HG03097 (cell line): ENCODE measurements at regions not wholly inside any gene's neighbourhood (a gene's known extent, or its start where the extent isn't known, plus 50 kb on each side); places are given as distances from the start of the nearest gene placed in this dataset.
"Not testable (repeated sequence)": the region's sequence is repeated elsewhere in the genome, so short reads cannot be mapped to it uniquely, and the experiment has no call there.

Experiments
- ATAC-seq: cut with Tn5 transposase; IDR thresholded peaks from one replicate; pipeline ENCODE4 v1.9.1; 2021; ENCODE audit not compliant: unreplicated experiment, low FRiP score

DNA sequence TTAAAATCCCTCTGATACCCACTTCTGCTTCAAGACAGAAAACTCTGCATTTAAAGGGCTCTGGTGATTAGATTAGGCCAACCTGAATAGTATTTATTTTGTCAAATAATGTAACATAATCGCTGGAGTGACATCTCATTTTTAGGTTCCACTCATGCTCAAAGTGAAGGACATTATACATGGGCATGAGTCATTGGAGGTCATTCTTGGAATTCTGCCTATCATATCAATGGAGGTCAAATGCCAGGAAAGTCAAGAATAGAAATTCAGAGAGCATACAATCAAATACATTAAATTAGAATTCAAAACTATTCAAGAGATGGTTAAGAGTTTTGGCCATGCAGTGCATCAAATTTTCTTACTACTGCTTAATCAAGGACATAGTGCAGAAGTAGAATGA is 50.8 kb upstream of the PRSS1 start:
- ATAC-seq: no peak

DNA sequence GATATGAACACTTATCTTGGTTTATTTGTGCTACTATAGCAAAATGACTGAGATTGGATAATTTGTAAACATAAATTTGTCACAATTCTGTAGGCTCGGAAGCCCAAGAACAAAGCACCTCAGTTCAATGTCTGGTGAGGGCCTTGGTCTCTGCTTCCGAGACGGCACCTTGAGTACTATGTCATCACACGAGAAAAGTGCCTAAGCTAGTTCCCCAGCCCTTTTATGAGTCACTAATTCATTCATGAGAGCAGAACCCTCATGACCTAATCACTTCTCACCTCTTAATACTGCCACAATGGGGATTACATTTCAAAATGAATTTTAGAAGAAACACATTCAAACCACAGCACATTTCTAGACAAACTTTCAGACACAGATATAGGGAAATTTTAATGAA is 52.0 kb upstream of the PRSS1 start:
- ATAC-seq: no peak

DNA sequence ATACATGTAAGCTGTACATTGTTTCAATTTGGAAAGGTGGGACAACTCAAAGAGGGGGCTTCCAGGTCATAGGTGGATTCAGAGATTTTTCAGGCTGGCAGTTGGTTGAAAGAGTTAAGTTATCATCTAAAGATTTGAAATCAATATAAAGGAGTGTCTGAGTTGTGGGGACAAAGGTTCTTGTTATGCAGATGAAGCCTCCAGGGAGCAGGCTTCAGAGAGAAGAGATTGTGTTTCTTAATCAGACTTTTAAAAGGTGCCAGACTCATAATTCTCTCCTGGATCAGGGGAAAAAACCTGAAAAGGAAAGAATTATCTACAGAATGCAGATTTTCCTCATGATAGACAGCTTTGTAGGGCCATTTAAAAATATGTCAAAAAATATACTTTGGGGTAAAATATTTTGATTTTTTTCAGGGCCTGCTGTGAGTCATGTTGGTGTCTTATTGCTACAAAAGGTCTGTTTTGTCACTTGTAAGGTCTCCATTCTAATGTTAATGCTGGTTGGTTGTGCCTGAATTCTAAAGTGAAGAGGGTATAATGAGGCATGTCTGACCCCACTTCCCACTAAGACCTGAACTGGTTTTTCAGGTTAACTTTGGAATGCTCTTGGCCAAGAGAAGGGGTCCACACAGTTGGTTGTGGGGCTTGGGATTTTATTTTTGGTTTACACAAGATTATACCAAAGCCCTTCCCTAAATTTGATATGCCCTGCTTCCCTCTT is 52.7 kb upstream of the PRSS1 start:
- no peak for ATAC-seq

DNA sequence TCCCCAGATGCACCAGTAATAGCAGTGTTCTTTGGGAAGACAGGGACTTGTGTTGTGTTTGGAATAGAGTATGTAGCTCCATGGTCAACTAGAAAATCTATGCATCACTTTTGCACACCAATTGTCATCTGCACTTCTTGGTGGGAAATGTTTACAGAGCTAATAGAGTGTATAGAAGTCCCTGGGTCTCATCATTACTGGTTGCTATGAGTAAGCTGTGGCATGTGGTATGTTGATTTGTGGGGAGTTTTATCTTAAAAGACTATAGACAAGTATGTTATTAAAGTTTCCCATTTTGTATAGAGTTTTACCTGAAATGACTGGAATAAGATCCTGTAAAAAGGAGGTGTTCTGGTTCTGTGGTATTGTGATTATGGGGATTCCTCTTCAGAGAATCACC is 55.4 kb upstream of the PRSS1 start:
- no peak for ATAC-seq

DNA sequence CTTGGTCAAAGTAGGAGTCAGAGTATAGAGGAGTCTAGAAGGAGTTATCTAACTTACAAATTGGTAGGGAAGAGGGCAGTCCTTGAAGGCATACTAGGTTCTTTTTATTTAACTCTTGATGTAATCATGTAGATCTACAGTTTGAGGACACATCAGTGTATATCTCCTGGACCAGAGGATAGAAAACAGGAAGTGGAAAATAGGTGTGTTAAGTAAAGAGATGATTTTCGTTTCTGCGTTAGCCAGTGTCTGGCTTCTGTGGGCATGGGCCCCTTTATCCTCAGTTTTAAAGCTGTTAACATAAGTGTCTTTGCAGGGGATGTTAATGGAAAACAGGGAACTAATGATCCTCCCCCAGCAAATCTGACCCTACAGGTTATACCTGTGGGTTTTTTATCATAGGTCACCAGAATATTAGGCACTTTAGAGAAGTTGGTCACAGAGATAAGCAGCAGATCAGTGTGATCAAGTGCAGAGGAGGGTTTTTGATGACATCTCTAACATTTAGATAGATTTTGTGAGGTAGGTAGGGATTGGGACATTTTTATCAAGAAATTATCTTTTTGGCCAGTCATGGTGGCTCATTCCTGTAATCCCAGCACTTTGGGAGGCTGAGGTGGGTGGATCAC is 58.6 kb upstream of the PRSS1 start:
- ATAC-seq: no peak

DNA sequence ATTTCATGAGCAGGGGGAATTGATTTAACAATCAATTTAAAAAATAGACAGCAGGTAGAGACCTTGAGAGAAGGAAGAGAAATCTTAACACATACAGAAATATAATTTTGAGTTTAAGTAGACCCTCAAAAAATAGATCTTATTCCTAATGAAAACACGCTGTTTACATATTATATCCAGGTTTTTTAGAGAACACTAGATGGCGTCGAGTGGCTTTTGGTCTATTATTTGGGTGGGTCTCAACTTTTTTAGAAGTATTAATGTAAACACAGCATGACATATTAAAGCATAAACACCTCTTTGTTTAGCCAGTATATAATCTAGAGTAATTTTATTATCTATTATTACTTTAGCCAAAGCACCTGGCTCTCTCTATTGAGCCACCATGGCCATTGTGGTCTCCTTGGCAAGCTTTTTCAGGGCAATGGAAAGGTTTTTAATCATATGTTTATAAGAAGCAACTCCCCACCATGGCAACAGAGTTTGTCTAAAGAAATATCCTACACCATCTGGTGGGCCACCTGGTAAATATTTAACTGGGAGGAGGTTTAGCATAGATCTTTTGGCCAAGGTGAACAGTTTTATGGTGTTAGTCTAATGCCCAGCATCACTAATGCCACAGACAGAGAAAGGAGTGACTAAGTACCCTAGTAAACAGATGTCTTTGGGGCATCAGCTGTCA is 59.7 kb upstream of the PRSS1 start:
- ATAC-seq: no peak

DNA sequence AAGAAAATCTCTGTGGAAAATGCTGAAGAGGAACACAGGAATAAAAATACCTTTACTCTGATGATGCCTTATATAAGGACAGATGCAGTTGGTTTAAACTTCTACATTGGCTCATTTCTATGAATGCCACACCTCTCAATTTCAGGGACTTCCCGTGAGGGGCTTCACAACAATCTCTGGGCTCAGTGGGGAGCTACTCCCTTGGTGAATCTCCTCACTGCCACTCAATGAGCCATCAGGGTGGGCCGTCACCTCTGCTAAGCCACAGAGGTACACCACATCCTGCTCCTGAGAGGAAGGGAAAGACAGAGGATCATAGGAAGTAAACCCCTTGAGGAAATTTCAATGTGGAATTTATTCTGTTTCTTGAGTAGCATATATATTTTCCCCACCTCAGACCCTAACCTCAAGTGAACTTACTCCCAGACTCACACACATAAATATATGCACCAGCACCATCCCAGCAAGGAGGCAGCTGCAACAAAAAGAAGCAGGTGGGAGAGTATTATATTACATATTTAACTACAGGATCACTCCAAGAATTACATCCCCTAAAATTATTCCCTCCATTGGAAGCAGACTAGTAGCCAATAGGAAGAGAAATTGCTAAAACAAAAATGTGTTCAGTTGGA is 63.3 kb upstream of the PRSS1 start:
- no peak for ATAC-seq

DNA sequence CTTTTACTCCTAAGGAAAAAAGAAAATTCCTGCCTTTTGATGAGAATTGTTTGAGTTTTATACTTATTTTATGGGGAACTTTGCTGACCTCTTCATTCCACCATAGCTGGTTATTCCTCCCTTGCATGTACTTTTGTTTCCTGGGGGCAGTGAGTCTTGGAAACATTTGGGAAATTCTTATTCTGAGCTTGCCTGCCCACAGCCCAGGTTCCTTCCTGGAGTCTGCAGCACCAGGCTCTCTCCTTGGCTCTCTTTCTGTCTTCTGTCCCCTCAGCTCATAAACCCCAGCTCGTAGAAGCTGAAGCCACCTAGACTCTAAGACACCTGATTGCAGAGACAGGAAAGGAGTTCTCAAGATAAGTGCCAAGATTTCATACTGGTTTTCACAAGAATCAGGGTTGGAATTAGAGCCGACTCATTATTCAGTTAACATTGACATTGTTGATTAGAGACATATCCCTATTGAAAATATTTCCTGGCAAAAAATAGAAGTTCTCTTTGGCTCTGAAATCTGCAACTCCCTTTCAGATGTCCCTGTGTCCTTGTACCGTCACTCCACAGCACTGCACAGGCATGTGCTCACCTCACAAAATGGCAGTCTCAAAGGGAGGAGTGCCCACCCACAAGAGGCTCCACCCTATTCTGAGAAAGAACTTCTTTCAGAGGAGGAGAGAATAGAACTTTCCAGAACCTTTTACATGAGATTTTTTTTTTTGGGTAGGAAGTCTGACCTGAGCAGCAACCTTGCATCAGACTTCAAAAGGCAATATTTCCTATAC is 67.8 kb upstream of the PRSS1 start:
- no peak for ATAC-seq

DNA sequence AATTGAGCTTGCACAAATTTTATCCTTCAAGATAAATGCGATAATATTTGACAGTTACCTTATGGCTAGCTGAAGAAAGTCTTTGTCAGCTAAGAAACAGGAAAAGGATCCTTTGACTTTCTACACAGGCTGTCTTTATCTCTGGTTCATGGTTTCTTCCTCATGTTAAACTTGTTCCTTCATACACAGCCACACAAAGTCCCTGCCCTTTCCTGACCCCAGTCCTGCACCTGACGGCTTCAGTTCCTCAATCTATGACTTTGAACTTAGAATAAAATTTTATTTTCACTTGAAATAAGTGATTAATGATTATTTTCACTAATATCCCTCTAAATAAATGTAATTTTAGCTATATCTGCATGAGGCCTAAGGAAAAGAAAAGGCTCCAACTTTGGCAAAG is 77.8 kb upstream of the PRSS1 start:
- ATAC-seq: no peak

DNA sequence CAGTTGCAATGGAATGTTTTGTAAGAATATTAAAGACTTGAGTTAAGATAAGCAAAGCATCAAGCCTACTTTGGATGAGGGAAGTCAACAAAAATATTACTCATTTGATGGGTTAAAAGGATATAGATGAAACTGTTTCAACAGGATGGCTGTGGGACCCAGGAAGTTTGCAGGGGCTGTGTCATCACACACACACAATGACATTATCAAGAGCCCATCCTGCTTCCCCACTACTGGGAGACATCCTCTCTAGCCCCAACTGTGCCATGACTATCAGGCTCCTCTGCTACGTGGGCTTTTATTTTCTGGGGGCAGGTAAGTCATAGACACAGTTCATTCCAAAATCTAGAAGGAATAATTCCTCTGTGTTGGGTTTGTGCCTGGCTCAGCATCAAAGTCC is 78.8 kb upstream of the PRSS1 start:
- ATAC-seq: no peak

DNA sequence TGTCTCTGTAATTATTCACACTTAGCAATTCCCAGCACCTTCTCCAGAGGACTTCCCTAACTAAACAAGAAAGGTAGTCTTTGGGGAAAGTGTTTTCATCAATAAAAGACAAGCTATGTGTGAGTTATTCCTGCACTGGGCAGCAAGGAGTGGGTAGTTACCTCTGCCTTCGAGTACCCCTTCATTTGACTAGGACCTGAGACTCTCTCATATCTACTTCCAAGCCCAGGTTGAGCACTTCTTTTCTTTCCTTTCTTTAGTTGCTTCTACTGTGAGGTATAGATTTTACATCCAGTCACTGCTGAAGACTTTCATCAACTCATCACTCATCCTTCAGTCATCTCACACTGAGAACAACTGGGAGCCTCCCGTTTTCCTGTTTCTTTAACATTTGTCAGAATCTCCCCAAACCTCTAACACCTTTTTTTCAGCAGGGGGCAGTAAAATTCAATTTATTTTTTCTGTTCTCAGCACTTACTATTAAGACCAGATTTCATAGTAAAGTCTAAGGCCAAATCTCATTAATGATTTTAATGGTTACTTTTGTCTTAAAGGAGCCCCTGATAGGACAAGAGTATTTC is 80.1 kb upstream of the PRSS1 start:
- no peak for ATAC-seq

DNA sequence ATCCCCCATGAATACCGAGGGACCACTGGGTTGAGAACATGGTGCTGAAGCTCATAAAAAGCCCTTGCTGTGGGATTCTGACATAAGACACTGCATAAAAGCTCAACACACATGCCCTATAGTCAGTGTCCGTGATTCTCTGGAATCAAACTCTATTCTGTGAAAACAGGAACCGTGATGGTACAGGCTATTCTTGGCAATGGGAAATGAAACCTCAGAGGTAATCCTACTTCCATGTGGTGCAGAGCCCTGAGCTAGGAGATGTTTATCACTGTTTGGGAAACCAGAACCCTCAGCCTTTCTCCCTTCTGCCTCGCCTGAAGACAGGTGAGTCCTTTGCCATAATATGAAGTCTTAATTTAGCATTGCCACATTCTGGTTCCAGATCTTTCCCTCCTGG is 80.8 kb upstream of the PRSS1 start:
- ATAC-seq: no peak

DNA sequence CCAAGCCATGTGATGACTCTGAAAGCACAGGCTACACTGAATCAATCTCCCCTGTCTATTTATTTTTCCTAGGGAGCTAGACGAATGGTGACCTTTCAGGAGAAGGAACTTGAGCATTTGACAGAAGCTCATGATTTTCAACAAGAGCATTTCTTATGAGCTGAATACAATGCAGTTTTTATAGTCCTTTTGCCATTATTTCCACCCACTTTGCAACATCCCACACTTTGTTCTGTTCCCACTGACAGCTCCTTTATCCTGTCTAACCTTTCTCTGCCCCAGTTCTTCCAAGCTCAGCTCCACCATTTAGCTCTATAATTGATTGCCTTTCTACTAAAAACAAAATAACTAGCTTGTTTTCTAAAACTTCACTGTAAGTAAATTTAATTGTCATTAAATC is 91.9 kb upstream of the PRSS1 start:
- ATAC-seq: no peak

DNA sequence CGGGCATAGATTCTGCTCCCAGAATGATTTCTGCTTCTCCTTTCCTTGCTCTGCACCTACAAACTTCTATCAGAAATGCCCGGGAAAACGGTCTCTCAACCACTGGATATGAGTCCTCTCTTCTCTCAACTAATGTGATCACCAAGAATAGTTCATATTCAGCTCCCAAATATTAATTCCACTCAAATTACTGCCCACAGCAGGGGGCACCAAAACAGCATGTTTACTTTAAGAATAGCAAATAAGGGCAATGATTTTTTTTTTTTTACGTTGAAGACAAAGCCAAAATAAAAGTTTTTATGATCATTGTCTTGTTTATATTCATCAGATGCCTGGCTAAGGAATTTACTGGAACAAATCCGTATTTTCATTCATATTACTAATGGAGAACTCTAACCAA is 94.9 kb upstream of the PRSS1 start:
- no peak for ATAC-seq

DNA sequence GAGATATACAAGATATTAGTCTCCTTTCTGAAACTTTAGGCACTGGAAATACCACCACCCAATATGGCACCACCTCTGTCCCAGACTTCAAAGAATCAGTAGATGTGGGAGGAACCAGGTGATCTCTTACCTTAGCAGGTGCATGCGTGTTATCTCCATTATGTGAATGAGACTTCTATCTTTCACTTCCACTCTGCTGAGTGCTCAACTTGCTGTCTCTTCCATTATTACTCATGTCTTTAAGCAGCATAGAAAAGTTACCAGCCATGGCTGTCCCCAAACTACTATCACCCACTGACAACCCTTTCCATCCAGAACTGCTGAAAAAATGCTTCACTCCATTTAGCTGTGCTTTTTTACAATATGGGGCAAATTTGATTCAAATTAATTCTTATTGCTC is 101.5 kb upstream of the PRSS1 start:
- ATAC-seq: no peak

DNA sequence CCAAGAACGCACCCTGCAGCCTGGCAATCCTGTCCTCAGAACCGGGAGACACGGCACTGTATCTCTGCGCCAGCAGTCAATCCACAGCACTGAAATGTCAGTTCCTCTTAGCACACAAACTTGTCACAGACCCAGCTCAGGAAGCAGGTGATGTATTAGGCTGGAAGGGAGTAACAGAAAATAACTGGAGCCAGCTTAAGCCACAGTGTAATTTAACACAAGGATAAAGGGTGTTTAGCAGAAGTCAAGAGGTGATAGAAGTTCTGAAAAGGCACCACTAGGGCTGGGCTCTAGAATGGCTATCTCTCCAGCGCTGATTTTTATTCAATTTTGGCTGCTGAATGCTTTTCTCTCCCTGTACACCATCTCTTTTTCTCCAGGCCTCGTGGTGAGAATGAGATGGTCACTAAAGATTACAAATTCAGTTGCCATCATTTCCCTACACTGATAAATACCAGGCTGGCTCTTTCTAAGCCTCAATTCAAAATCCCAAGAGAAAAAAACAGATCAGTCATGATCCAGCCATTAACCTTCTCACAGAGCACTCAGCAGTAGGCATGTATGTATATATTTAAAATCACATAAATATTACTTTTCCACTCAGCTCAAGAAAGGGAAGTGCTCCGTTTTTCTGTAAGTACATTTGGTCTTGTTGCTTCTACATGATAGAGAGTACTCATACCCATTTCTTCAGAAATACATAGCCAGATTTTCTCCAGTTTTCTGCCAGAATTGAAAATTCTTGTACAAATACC is 102.7 kb upstream of the PRSS1 start:
- ATAC-seq: no peak

DNA sequence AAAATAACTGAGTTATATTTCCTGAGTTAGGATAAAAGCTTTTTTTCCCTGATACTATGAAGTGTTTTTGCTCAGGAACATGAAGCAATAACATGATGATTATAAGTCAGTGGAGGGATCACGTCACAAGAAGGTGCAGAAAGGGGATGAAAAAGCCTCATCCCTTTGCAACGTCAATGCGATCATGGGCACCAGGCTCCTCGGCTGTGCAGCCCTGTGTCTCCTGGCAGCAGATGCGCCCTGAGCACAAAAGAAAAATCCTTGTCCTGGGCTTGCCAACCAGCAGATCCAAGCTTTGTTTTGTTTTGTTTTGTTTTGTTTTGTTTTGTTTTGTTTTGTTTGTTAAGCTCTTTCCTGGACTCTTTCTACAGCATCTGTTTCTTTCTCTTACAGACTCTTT is 103.5 kb upstream of the PRSS1 start:
- no peak for ATAC-seq

DNA sequence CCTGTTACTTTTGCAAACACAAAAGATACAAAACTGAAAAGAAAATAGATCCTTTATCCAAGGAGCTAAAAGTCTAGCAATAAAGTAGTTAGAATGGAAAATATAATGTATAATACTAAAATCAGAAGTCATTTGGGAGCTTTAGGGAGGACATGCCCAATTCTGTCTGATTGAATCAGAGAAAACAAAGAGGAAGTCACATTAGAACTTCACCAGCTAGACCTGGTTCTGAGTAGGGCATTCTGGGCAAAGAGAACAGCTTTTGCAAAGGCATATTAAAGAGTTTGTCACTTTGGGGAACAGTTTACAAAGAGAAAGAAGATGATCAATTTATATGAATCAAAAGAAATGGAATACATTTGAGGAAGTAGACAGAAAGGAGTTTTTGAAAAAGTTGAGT is 107.0 kb upstream of the PRSS1 start:
- ATAC-seq: no peak

DNA sequence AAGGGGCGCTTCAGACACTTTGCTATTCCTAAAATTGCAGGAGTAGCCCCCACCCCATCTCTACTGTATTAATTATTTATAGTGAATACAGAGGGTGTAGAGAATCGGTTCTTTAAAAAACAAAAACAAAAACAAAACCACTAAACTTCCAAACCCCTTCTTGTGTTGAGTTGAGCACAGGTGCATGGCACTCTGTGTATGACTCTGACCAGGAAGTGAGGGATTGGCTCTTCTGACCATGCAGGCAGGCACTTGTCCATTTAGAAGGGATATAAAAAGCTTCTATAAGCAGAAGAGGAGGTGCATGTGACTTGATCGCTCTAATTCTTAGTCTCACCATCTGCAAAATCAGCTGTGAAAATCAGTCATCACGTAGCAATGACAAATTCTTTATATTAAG is 108.0 kb upstream of the PRSS1 start:
- ATAC-seq: not testable (repeated sequence)

DNA sequence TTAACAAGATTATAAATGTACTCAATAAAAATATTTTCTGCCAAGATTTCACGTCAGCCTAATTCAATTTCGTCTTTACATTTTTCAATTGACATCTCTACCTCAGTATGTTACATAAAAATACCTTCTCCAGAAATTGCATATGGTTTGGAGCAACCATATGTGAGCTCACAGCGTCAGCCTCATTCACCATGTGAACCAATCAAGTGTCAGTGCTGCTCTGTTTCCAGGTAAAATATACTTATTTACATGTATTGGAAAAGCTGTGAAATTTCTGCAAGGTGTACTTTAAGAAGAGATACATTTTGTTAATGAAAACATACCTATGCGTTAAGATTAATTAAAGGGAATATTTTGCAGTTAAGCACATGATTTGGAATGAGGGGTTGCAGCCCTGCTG is 110.7 kb upstream of the PRSS1 start:
- ATAC-seq: no peak
